ENCODE measurements at regions not wholly inside any gene's neighbourhood (a gene's known extent, or its start where the extent isn't known, plus 50 kb on each side); places are given as distances from the start of the nearest gene placed in this dataset.
"Not testable (repeated sequence)": the region's sequence is repeated elsewhere in the genome, so short reads cannot be mapped to it uniquely, and the experiment has no call there.

DNA sequence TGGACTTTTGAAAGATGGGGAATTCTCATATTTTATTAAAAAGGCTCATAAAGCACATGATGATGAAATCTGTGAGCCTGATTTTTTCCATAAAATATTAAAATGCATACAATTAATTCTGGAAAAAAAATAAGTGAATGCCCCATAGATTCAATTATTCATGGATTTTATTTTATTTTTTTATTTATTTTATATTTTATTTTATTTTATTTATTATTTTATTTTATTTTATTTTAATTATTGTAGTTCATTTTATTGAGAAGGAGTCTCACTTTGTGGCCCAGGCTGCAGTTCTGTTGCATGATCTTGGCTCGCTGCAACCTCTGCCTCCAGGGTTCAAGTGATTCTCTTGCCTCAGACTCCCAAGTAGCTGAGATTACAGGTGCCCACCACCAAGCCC, 442.4 kb downstream of the PRIM2 start:
- TF ChIP-seq, protein P1, sequence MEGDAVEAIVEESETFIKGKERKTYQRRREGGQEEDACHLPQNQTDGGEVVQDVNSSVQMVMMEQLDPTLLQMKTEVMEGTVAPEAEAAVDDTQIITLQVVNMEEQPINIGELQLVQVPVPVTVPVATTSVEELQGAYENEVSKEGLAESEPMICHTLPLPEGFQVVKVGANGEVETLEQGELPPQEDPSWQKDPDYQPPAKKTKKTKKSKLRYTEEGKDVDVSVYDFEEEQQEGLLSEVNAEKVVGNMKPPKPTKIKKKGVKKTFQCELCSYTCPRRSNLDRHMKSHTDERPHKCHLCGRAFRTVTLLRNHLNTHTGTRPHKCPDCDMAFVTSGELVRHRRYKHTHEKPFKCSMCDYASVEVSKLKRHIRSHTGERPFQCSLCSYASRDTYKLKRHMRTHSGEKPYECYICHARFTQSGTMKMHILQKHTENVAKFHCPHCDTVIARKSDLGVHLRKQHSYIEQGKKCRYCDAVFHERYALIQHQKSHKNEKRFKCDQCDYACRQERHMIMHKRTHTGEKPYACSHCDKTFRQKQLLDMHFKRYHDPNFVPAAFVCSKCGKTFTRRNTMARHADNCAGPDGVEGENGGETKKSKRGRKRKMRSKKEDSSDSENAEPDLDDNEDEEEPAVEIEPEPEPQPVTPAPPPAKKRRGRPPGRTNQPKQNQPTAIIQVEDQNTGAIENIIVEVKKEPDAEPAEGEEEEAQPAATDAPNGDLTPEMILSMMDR (IDR thresholded peaks at IDR 0.05 in 4 of 5, conservative IDR thresholded peaks at IDR 0.05 in 1 of 5): not testable (repeated sequence)
- not testable (repeated sequence) for TF ChIP-seq POLR2A (IDR thresholded peaks at IDR 0.05)

All from gastrocnemius medialis (tissue), 4 donors.